ENCODE measurements at regions not wholly inside any gene's neighbourhood (a gene's known extent, or its start where the extent isn't known, plus 50 kb on each side); places are given as distances from the start of the nearest gene placed in this dataset.

GRCh38 chr13:50400035-50400726, 384.9 kb downstream of the KCNRG start:
- ChIA-PET POLR2A (no interaction called here), CTCF (no interaction called here)
- Mint-ChIP-seq H3K9me3 (no peaks in the 10 kb centered on the region), H3K36me3 (ENCODE audit: low read depth) (no peaks in the 10 kb centered on the region), H3K4me1 (no peaks in the 10 kb centered on the region), H3K27me3 (peaks cover 6% of the 10 kb centered on the region), H3K27ac (no peak overlapping the region), H3K4me3 (no peak overlapping the region)
- no peak for DNase-seq

GRCh38 chr13:50401049-50401505, 385.8 kb downstream of the KCNRG start:
- CTCF ChIA-PET: interaction anchor here (0.6 kb wide), 1 partner anchor 108 kb away, joined by 3 read pairs; no protein-coding TSS in a partner anchor
- POLR2A ChIA-PET: no interaction called here
- H3K27me3 Mint-ChIP-seq: peaks cover 4% of the 10 kb centered on the region

GRCh38 chr13:50401721-50402465, 386.6 kb downstream of the KCNRG start:
- H3K36me3 Mint-ChIP-seq (ENCODE audit: low read depth): no peaks in the 10 kb centered on the region
- ChIA-PET POLR2A (no interaction called here), CTCF (interaction anchor here (0.6 to 1.3 kb wide), 2 partner anchors 9 to 107 kb away, joined by 3 to 4 read pairs; no protein-coding TSS in a partner anchor)
- no peaks in the 10 kb centered on the region for H3K4me1 Mint-ChIP-seq
- H3K27ac Mint-ChIP-seq: no peak overlapping the region
- DNase-seq: no peak
- H3K4me3 Mint-ChIP-seq: no peak overlapping the region
- peaks cover 2% of the 10 kb centered on the region for H3K9me3 Mint-ChIP-seq
- H3K27me3 Mint-ChIP-seq: peaks cover 8% of the 10 kb centered on the region

More at GRCh38 chr13:50401049-50401505, 385.8 kb downstream of the KCNRG start:
- H3K27ac Mint-ChIP-seq: no peak overlapping the region
- no peaks in the 10 kb centered on the region for H3K4me1 Mint-ChIP-seq
- no peaks in the 10 kb centered on the region for H3K36me3 Mint-ChIP-seq (ENCODE audit: low read depth)
- peaks cover 2% of the 10 kb centered on the region for H3K9me3 Mint-ChIP-seq
- no peak for DNase-seq
- H3K4me3 Mint-ChIP-seq: no peak overlapping the region

GRCh38 chr13:50403311-50403710, 388.1 kb downstream of the KCNRG start:
- Mint-ChIP-seq H3K9me3 (peaks cover 2% of the 10 kb centered on the region), H3K36me3 (ENCODE audit: low read depth) (no peaks in the 10 kb centered on the region), H3K27me3 (peaks cover 12% of the 10 kb centered on the region), H3K27ac (no peak overlapping the region), H3K4me1 (no peaks in the 10 kb centered on the region), H3K4me3 (no peak overlapping the region)
- POLR2A ChIA-PET: no interaction called here
- CTCF ChIA-PET: no interaction called here
- DNase-seq: no peak

- H3K4me1 Mint-ChIP-seq: no peaks in the 10 kb centered on the region
- no peaks in the 10 kb centered on the region for H3K36me3 Mint-ChIP-seq (ENCODE audit: low read depth)
- H3K4me3 Mint-ChIP-seq: no peak overlapping the region
- ChIA-PET POLR2A (no interaction called here), CTCF (no interaction called here)
- no peak overlapping the region for H3K27ac Mint-ChIP-seq
- DNase-seq: no peak
- peaks cover 2% of the 10 kb centered on the region for H3K9me3 Mint-ChIP-seq
- H3K27me3 Mint-ChIP-seq: peaks cover 13% of the 10 kb centered on the region
Measured at GRCh38 chr13:50404116-50404515, 388.9 kb downstream of the KCNRG start.

- Mint-ChIP-seq H3K9me3 (peaks cover 2% of the 10 kb centered on the region), H3K36me3 (ENCODE audit: low read depth) (no peaks in the 10 kb centered on the region), H3K4me3 (no peak overlapping the region), H3K27ac (no peak overlapping the region), H3K27me3 (peaks cover 13% of the 10 kb centered on the region), H3K4me1 (no peaks in the 10 kb centered on the region)
- ChIA-PET POLR2A (no interaction called here), CTCF (no interaction called here)
- no peak for DNase-seq
Measured at GRCh38 chr13:50404769-50405168, 389.5 kb downstream of the KCNRG start.

- no peaks in the 10 kb centered on the region for H3K36me3 Mint-ChIP-seq (ENCODE audit: low read depth)
- H3K4me1 Mint-ChIP-seq: no peaks in the 10 kb centered on the region
- H3K4me3 Mint-ChIP-seq: no peak overlapping the region
- H3K27me3 Mint-ChIP-seq: peaks cover 13% of the 10 kb centered on the region
- H3K27ac Mint-ChIP-seq: no peak overlapping the region
- H3K9me3 Mint-ChIP-seq: peaks cover 2% of the 10 kb centered on the region
- DNase-seq: no peak
- CTCF ChIA-PET: interaction anchor here (1.0 kb wide), 1 partner anchor 13 kb away, joined by 3 read pairs; no protein-coding TSS in a partner anchor
- POLR2A ChIA-PET: no interaction called here
Measured at GRCh38 chr13:50406831-50407230, 391.6 kb downstream of the KCNRG start.

GRCh38 chr13:50408068-50408467, 392.8 kb downstream of the KCNRG start:
- Mint-ChIP-seq H3K27ac (no peak overlapping the region), H3K4me1 (no peaks in the 10 kb centered on the region), H3K27me3 (peaks cover 9% of the 10 kb centered on the region), H3K36me3 (ENCODE audit: low read depth) (no peaks in the 10 kb centered on the region), H3K4me3 (no peak overlapping the region), H3K9me3 (peaks cover 2% of the 10 kb centered on the region)
- ChIA-PET POLR2A (no interaction called here), CTCF (no interaction called here)
- no peak for DNase-seq

- Mint-ChIP-seq H3K4me1 (no peaks in the 10 kb centered on the region), H3K27ac (no peak overlapping the region), H3K27me3 (peaks cover 11% of the 10 kb centered on the region), H3K9me3 (peaks cover 2% of the 10 kb centered on the region), H3K4me3 (no peak overlapping the region), H3K36me3 (ENCODE audit: low read depth) (no peaks in the 10 kb centered on the region)
- DNase-seq: no peak
- CTCF ChIA-PET: no interaction called here
- POLR2A ChIA-PET: no interaction called here
Measured at GRCh38 chr13:50409220-50409619, 394.0 kb downstream of the KCNRG start.

- H3K4me3 Mint-ChIP-seq: no peak overlapping the region
- no peaks in the 10 kb centered on the region for H3K4me1 Mint-ChIP-seq
- CTCF ChIA-PET: no interaction called here
- POLR2A ChIA-PET: no interaction called here
- no peaks in the 10 kb centered on the region for H3K9me3 Mint-ChIP-seq
- H3K36me3 Mint-ChIP-seq (ENCODE audit: low read depth): no peaks in the 10 kb centered on the region
- DNase-seq: no peak
- H3K27ac Mint-ChIP-seq: no peak overlapping the region
- peaks cover 11% of the 10 kb centered on the region for H3K27me3 Mint-ChIP-seq
Measured at GRCh38 chr13:50410921-50411746, 395.9 kb downstream of the KCNRG start.

- H3K9me3 Mint-ChIP-seq: no peaks in the 10 kb centered on the region
- H3K4me3 Mint-ChIP-seq: no peak overlapping the region
- H3K27ac Mint-ChIP-seq: no peak overlapping the region
- CTCF ChIA-PET: no interaction called here
- POLR2A ChIA-PET: no interaction called here
- peaks cover 5% of the 10 kb centered on the region for H3K27me3 Mint-ChIP-seq
- H3K4me1 Mint-ChIP-seq: no peaks in the 10 kb centered on the region
- DNase-seq: no peak
- H3K36me3 Mint-ChIP-seq (ENCODE audit: low read depth): no peaks in the 10 kb centered on the region
Measured at GRCh38 chr13:50412046-50412617, 396.9 kb downstream of the KCNRG start.

GRCh38 chr13:50414640-50415039, 399.4 kb downstream of the KCNRG start:
- Mint-ChIP-seq H3K27ac (no peak overlapping the region), H3K4me3 (no peak overlapping the region), H3K36me3 (ENCODE audit: low read depth) (no peaks in the 10 kb centered on the region), H3K27me3 (peaks cover 5% of the 10 kb centered on the region), H3K9me3 (no peaks in the 10 kb centered on the region), H3K4me1 (no peaks in the 10 kb centered on the region)
- POLR2A ChIA-PET: no interaction called here
- no peak for DNase-seq
- CTCF ChIA-PET: no interaction called here

- Mint-ChIP-seq H3K27ac (no peak overlapping the region), H3K4me1 (no peaks in the 10 kb centered on the region), H3K9me3 (no peaks in the 10 kb centered on the region), H3K4me3 (no peak overlapping the region), H3K36me3 (ENCODE audit: low read depth) (no peaks in the 10 kb centered on the region), H3K27me3 (peaks cover 5% of the 10 kb centered on the region)
- ChIA-PET POLR2A (no interaction called here), CTCF (interaction anchor here (0.6 kb wide), 1 partner anchor 526 kb away, joined by 4 read pairs; no protein-coding TSS in a partner anchor)
- no peak for DNase-seq
Measured at GRCh38 chr13:50415428-50415827, 400.2 kb downstream of the KCNRG start.
